GM18499 (cell line): ENCODE measurements at regions not wholly inside any gene's neighbourhood (a gene's known extent, or its start where the extent isn't known, plus 50 kb on each side); places are given as distances from the start of the nearest gene placed in this dataset.

ENCODE experiments used
- ATAC-seq: cut with Tn5 transposase; IDR thresholded peaks from one replicate; pipeline ENCODE4 v1.9.1; 2021; ENCODE audit warnings: moderate number of reproducible peaks; ENCODE audit not compliant: insufficient read depth, unreplicated experiment

- no peak for ATAC-seq
These were observed 52.4 kb upstream of the GNAI1 start for GRCh38 chr7:80082213-80082612.

- no peak for ATAC-seq
These were observed 55.7 kb upstream of the GNAI1 start for GRCh38 chr7:80078886-80079285.

- ATAC-seq = no peak
These were observed 56.4 kb upstream of the GNAI1 start for GRCh38 chr7:80078159-80078731.

DNA sequence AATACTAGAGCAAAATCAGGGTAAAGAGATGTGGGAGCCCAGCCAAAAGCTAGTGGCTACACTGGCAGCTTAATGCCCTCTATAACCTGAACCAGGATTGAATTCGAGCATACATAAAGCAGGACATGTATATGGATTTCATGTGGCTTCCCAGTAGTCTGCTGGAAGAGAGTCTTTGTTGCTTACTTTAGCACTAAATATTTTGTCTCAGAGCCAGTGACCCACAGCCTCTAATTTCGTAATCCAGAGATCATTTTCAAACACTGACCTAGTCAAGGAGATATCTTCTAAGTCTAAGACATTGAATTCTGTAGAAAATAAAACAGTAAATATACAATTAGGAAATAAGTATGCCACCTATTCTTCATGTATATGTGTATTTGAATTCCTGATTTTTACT lies 64.2 kb upstream of the GNAI1 start:
- no peak for ATAC-seq

DNA sequence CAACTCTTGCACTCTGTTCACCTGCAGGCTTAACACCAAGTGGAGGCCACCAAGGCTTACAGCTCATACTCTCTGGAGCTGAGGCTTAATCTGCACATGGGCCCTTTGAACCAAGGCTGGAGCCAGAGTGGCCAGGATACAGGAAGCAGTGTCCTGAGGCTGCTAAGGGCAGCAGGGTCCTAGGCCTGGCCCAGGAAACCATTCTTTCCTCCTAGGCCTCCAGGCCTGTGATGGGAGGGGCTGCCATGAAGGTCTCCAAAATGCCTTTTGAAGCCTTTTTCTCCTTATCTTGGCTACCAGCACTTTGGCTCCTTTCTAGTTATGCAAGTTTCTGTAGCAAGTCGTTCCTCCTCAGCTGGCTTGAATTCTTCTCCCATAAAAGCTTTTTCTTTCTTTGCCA lies 68.0 kb upstream of the GNAI1 start:
- no peak for ATAC-seq

DNA sequence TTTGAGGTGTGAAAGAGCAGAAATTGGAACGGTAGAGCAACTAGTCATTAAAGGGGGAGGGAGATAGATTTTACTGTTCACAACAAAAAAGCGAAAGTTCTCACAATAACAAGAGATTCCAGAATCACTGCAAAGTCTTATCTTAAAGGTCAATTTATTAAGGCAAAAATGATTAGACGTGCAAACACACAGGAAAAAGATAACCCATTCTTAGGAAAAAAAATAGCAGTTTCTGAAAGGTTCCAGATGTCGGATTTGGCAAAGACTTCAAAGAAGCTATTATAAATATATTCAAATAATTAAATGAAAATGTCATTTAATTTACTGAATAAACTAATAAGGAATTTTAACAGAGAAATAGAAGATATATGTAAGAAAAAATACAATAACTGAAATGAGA lies 70.8 kb upstream of the GNAI1 start:
- no peak for ATAC-seq

GRCh38 chr7:80060218-80060806 lies 74.3 kb upstream of the GNAI1 start:
- no peak for ATAC-seq

DNA sequence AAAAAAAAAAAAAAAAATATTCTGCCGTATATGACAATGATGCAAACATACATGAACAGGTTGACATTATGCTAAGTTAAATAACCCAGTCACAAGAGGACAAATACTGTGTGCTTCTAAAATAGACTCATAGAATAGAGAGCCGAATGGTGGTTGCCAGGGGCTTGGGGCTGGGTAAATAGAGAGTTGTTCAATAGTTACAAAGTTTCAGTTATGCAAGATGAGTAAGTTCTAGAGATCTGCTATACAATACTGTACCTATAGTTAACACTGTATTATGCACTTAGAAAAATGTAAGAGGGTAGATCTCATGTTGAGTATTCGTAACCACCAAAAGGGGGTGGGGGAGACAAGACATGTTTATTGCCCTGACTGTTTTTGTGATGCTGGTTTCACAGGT lies 77.1 kb upstream of the GNAI1 start:
- no peak for ATAC-seq

- no peak for ATAC-seq
These were observed 80.3 kb upstream of the GNAI1 start for GRCh38 chr7:80054356-80054755.

DNA sequence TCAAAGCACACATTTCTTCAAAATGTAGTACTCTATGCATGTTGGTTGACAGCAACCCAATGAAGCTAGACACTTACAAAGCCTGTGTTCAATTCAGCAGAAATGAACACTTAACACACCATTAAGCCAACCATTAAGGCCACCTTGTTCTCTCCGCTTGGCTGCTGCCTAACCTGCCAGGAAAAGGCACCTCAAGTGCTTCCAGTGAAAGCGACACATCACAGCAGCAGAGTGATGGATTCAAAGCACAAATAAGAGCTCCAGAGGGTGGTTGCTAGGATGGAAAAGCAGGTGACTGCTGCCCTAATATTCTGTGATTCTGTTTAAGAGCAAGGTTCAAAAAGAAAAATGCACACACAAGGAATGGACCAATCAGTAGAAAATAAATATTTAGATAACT lies 81.5 kb upstream of the GNAI1 start:
- ATAC-seq = no peak

DNA sequence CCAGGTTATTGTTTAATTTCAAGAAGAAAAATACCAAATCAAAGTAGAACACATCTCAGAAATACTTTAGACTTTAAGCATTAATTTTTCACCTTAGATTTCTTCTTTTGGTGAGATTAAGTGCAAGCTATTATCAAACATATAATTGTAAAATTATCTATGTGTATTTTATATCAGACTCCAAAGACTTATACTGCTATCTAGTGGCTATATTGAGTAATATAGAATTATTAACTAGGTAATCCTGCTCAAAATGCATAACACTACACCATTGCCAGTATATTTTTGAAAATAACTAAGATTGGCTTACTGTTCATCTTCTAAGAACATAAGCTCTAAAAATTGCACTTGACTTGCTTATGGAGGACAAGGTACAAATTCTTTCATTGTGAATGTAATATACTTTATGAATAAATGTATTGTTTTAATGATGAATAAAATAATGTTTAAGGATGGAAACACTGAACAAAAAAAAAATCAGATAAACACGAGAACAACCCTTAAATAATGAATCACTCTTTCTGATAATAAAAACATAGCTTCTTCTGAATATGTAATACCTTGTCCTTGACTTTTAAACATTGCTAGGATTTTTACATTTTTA lies 86.7 kb upstream of the GNAI1 start:
- no peak for ATAC-seq

DNA sequence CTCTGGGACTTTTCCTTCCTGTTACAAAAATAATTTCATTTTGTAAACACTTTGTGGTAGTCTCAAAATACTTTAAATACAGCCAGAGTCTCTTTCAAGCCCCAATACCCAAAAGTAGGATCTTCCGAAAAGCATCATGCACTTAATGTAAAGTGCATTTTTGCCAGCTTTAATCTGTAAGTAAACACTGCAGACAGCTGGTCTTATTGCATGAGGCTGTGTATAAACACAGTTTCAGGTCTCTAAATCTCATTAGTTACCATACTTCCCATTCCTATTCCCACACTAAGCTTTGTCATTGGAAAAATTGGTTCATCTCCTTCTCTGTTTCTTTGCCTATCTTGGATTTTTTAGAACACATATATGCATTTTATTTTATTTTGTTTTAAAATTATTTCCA lies 87.6 kb upstream of the GNAI1 start:
- no peak for ATAC-seq

- ATAC-seq = no peak
These were observed 89.8 kb upstream of the GNAI1 start for GRCh38 chr7:80044796-80045195.

DNA sequence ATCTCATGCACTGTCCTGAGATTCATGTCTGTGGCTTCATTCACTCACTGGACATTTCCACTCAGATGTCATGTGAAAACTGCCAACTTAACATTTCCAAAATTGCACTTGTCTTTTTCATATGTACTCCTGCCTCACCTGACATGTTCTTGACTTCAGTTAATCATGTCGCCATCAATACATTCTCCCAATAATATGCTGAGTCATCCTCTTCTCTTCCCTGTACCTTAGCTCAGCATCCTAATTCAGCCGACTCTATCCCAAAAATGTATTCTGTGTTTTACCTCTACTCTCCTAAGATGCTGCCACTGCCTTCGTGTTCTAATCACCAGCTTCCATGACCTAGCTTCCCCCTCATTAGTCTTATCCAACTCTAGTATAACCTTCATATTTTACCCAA lies 93.9 kb upstream of the GNAI1 start:
- ATAC-seq = no peak

DNA sequence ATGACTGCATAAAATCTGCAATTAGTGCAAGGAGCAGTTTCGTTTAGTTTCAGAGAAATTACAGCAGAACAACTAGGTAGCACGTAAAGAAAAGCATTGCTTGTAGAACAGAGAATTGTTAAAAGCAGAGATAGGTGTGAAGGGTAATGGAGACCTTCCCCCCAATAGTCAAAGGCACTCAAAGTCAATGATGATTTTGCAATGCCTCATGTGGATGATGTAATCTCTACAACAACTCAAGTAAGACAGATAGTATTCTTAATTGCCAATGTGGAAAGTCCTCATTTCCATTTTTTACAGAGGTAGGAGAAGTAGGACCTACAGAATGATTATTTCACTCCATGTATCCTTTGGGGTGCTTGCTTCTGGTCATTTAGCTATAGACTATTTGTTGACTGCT lies 94.3 kb upstream of the GNAI1 start:
- ATAC-seq = no peak

DNA sequence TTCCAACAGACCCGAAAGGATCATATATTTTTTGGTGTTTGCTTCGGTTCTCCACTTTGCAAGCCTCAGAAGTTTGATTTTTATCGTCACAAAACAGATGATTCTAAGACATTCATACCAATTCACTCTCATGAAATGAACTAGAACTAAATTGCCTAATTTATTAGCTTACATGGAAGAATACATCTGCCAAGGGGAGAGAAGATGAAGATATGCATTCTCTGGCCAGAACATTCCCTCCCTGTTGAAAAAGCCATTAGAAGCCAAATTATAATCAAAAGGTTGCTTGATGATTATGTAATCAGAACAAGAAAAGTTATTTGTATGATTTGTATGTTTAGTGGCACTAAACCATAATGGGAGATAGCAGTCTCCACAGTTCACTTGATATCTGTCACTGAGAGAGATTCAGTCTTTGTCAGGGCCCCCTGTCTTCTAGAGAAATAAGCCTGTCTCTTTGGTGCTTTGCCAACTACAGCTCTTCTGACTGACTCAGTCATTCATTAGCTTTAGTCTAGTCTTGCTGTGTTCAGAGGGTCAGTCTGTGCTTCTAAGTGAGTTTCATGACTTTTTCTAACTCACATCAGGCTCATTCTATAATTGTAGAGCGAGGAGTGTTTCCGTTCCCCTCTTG lies 95.3 kb upstream of the GNAI1 start:
- ATAC-seq = no peak

GRCh38 chr7:80037689-80038088 lies 96.9 kb upstream of the GNAI1 start:
- no peak for ATAC-seq

DNA sequence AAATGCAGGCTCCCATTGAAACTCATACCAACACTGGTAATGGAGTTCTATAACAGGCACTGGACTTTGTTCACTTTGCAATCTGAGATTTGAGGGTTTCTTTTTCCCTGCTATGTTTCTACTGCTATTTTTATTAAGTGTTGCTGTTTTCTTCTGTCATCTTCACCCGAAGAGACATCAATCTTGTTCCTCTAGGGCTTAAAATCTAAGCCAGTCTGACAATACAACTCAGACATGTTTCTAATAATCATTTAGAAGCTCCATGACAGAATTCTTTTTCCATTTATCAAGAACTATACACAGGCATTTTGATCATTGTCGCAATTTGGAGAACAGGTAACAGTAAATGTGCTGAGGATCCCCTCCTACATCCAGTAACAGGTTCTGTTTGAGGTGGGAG lies 98.5 kb upstream of the GNAI1 start:
- ATAC-seq = no peak

GRCh38 chr7:80028717-80029116 lies 105.9 kb upstream of the GNAI1 start:
- no peak for ATAC-seq

GRCh38 chr7:80027611-80028173 lies 106.9 kb upstream of the GNAI1 start:
- ATAC-seq = no peak

- no peak for ATAC-seq
These were observed 107.9 kb upstream of the GNAI1 start for GRCh38 chr7:80026766-80027165.
